ENCODE measurements at regions not wholly inside any gene's neighbourhood (a gene's known extent, or its start where the extent isn't known, plus 50 kb on each side); places are given as distances from the start of the nearest gene placed in this dataset.

GRCh38 chr1:80799457-80799856 lies 1001.3 kb upstream of the ADGRL2 start:
- TF ChIP-seq POLR2A (IDR thresholded peaks at IDR 0.05) (no peak), CTCF (IDR thresholded peaks at IDR 0.05) (no peak), POLR2AphosphoS5 (IDR thresholded peaks at IDR 0.05) (no peak)

Data from sigmoid colon (tissue), 4 donors.